ENCODE measurements at regions not wholly inside any gene's neighbourhood (a gene's known extent, or its start where the extent isn't known, plus 50 kb on each side); places are given as distances from the start of the nearest gene placed in this dataset.

GRCh38 chr3:181459516-181459915 is 252.2 kb upstream of the SOX2 start:
- TF ChIP-seq POLR2A (IDR thresholded peaks at IDR 0.05) (no peak), CTCF (IDR thresholded peaks at IDR 0.05) (no peak)
